ENCODE measurements at regions not wholly inside any gene's neighbourhood (a gene's known extent, or its start where the extent isn't known, plus 50 kb on each side); places are given as distances from the start of the nearest gene placed in this dataset.

GRCh38 chr2:142769761-142770160 lies 107.7 kb upstream of the KYNU start:
- Histone ChIP-seq H3K36me3 (ENCODE audit: control insufficient read depth in 4 of 4, insufficient read depth in 4 of 4, low read length in 4 of 4) (no peaks in the 10 kb centered on the region), H3K9ac (ENCODE audit: insufficient read depth in 1 of 2, low read length in 2 of 2) (no peak overlapping the region), H3K27me3 (ENCODE audit: control insufficient read depth in 3 of 3, insufficient read depth in 3 of 3, low read length in 2 of 3) (no peaks in the 10 kb centered on the region), H3K4me3 (no peak overlapping the region), H3K9me3 (ENCODE audit: control insufficient read depth in 4 of 4, insufficient read depth in 3 of 4, low read length in 3 of 4) (peaks cover 0 to 7% (median 5%) of the 10 kb centered on the region in 4 donors), H3K27ac (ENCODE audit: low read depth in 1 of 2, low read length in 1 of 2) (no peak overlapping the region), H3K4me1 (ENCODE audit: control insufficient read depth in 5 of 5, insufficient read depth in 5 of 5, low read length in 5 of 5) (no peaks in the 10 kb centered on the region)
- ATAC-seq (ENCODE audit: insufficient read depth, low FRiP score), result no peak
- no peak for DNase-seq
- WGBS, 2 donors, result 87 to 92% methylated on average over 1 of the region's 1 CpG
- no peak for TF ChIP-seq CTCF (IDR thresholded peaks at IDR 0.05; ENCODE audit: control extremely low read depth, extremely low read depth)

GRCh38 chr2:142767847-142768246 lies 109.6 kb upstream of the KYNU start:
- Histone ChIP-seq H3K36me3 (ENCODE audit: control insufficient read depth in 4 of 4, insufficient read depth in 4 of 4, low read length in 4 of 4) (no peaks in the 10 kb centered on the region), H3K27me3 (ENCODE audit: control insufficient read depth in 3 of 3, insufficient read depth in 3 of 3, low read length in 2 of 3) (no peaks in the 10 kb centered on the region), H3K4me1 (ENCODE audit: control insufficient read depth in 5 of 5, insufficient read depth in 5 of 5, low read length in 5 of 5) (no peaks in the 10 kb centered on the region), H3K4me3 (no peak overlapping the region), H3K9ac (ENCODE audit: insufficient read depth in 1 of 2, low read length in 2 of 2) (no peak overlapping the region), H3K9me3 (ENCODE audit: control insufficient read depth in 4 of 4, insufficient read depth in 3 of 4, low read length in 3 of 4) (peaks cover 0 to 7% (median 4%) of the 10 kb centered on the region in 4 donors), H3K27ac (ENCODE audit: low read depth in 1 of 2, low read length in 1 of 2) (no peak overlapping the region)
- ATAC-seq (ENCODE audit: insufficient read depth, low FRiP score) (no peak), DNase-seq (no peak)
- TF ChIP-seq CTCF (IDR thresholded peaks at IDR 0.05; ENCODE audit: control extremely low read depth, extremely low read depth), result no peak

- H3K27ac ChIP-seq (ENCODE audit: low read depth in 1 of 2, low read length in 1 of 2), result no peak overlapping the region
- H3K4me1 ChIP-seq (ENCODE audit: control insufficient read depth in 5 of 5, insufficient read depth in 5 of 5, low read length in 5 of 5), result no peaks in the 10 kb centered on the region
- no peaks in the 10 kb centered on the region for H3K36me3 ChIP-seq (ENCODE audit: control insufficient read depth in 4 of 4, insufficient read depth in 4 of 4, low read length in 4 of 4)
- peaks cover 0 to 3% (median 0%) of the 10 kb centered on the region in 4 donors for H3K9me3 ChIP-seq (ENCODE audit: control insufficient read depth in 4 of 4, insufficient read depth in 3 of 4, low read length in 3 of 4)
- H3K27me3 ChIP-seq (ENCODE audit: control insufficient read depth in 3 of 3, insufficient read depth in 3 of 3, low read length in 2 of 3), result no peaks in the 10 kb centered on the region
- WGBS, 2 donors, result 60 to 78% methylated on average over 3 of the region's 3 CpGs
- H3K4me3 ChIP-seq, result no peak overlapping the region
- ATAC-seq (ENCODE audit: insufficient read depth, low FRiP score), result no peak
- DNase-seq, result no peak
- H3K9ac ChIP-seq (ENCODE audit: insufficient read depth in 1 of 2, low read length in 2 of 2), result no peak overlapping the region
- TF ChIP-seq CTCF (IDR thresholded peaks at IDR 0.05; ENCODE audit: control extremely low read depth, extremely low read depth), result no peak
Measured at GRCh38 chr2:142758973-142759372, 118.5 kb upstream of the KYNU start.

GRCh38 chr2:142757111-142757510 lies 120.4 kb upstream of the KYNU start:
- H3K9ac ChIP-seq (ENCODE audit: insufficient read depth in 1 of 2, low read length in 2 of 2), result no peak overlapping the region
- H3K4me1 ChIP-seq (ENCODE audit: control insufficient read depth in 5 of 5, insufficient read depth in 5 of 5, low read length in 5 of 5), result no peaks in the 10 kb centered on the region
- no peak for ATAC-seq (ENCODE audit: insufficient read depth, low FRiP score)
- no peak for DNase-seq
- H3K9me3 ChIP-seq (ENCODE audit: control insufficient read depth in 4 of 4, insufficient read depth in 3 of 4, low read length in 3 of 4), result peaks cover 0 to 3% (median 0%) of the 10 kb centered on the region in 4 donors
- no peaks in the 10 kb centered on the region for H3K27me3 ChIP-seq (ENCODE audit: control insufficient read depth in 3 of 3, insufficient read depth in 3 of 3, low read length in 2 of 3)
- H3K4me3 ChIP-seq, result no peak overlapping the region
- WGBS, 2 donors, result 62 to 74% methylated on average over 2 of the region's 2 CpGs
- no peaks in the 10 kb centered on the region for H3K36me3 ChIP-seq (ENCODE audit: control insufficient read depth in 4 of 4, insufficient read depth in 4 of 4, low read length in 4 of 4)
- H3K27ac ChIP-seq (ENCODE audit: low read depth in 1 of 2, low read length in 1 of 2), result no peak overlapping the region
- no peak for TF ChIP-seq CTCF (IDR thresholded peaks at IDR 0.05; ENCODE audit: control extremely low read depth, extremely low read depth)
